HG03565 (cell line): ENCODE measurements at regions not wholly inside any gene's neighbourhood (a gene's known extent, or its start where the extent isn't known, plus 50 kb on each side); places are given as distances from the start of the nearest gene placed in this dataset.
A peak's percentile ranks its signal among the peaks of the same experiment; 100 is the strongest.

Source experiments
- ATAC-seq: cut with Tn5 transposase; IDR thresholded peaks from one replicate; pipeline ENCODE4 v1.9.1; 2021; ENCODE audit warnings: mild to moderate bottlenecking, moderate library complexity; ENCODE audit not compliant: unreplicated experiment

DNA sequence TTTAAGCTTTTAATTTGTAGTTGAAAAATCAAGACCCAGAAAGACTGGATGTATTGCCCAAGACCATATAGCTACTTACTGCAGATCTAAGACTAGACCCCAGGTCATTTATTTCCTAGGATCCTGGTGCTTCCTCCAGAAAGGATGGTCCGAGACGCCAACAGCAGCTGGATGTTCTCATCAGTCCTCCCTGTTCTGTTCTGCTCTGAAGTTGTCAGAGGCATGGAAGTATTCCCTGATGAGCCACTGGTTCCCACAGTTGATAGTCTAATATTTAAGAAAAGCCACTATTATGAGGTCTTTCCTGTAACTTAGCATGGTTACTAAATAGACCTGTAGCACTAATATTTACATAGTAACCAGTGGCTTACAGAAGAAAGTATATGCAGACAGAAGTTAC lies 393.5 kb downstream of the MTX2 start:
- ATAC-seq: no peak

DNA sequence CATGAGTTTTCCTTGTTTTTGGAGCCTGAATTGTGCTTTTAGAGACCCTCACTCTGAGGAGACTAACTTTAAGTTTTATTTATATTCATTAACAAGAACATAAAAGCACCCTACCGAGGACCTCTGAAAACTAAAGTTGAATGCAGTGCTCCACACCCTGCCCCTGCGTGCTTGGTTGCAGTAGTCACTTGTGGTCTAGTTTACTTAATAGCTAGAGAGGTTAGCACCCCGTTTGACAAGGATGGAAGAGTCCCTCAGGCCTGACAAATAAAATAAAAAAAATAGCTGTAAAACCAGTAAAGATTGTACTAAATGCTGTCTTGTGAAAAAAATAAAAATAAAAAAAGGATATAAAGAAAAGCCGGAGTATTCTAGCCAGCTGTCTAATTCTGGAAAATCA lies 395.2 kb downstream of the MTX2 start:
- ATAC-seq: no peak

DNA sequence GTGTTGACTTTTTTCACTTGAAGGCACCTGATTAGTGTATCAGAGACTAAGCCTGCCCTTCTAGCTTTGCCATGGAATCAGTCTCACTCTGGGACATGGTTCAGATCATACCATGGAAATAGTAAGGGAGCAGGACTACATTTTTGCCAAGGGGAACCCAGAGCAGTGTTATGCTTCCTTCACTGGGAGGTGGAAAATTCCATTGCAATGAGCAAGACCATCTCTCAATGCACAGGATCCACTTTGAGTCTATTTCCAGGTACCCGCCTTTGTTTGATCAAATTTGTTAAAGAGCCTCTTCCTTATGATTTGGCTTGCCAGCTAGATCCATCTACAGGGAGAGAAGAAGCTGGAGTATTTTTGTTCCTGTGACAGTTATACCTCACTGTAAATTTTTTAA lies 395.8 kb downstream of the MTX2 start:
- ATAC-seq: no peak

DNA sequence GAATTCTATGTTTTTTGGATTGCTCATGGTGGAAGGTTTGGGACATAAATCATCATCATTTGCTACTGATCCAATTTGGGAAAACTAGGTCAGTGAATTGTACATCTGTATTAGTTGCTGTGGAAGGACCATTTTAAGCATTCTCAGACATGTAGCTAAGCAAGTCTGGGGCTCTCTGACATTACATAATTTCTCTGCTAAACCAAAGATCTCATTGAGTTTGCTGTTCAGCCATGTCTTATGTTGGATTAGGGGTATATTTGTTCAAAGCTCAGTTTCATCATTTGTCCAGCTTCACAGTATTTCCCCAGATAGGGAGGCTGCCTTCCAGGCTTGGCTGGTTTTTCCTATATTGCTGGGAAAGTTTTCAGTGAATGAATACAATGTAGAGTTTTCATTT lies 399.7 kb downstream of the MTX2 start:
- no peak for ATAC-seq

DNA sequence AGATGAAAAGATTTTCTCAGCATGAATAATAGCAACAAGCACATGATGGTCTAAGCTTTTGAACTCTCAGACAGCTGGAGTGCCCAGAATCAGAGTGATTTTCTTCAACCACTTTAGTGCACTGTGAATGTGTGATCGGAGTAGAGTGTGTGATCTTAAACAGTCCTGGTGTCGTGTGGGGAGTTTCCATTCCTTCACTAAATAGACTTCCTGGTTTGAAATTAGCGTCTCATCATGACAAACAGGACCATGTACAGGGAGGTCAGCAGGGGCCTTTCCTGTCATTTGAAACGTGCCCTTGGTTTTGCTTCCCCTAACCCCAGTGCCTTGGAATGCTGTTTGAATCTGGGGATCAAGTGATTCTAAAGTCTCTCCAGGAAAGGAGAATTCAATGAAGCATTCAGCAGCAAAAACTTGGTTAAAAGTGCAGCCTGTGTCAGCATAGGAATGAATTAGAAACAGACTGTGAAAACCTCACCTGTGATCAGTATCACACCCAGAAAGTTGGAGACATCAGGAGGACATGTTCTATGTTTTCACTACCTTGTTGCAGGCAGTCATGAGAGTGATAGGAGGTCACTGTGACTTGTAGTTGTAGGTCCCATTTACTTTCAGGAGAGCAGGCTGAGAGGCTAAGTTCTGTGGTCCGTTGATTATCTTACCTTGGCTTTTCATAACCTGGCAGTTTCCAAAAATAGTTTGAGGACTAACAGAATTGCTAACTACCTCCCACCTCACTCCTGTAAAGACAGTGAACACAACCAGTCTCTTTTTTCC lies 400.3 kb downstream of the MTX2 start:
- ATAC-seq: peak; percentile 74

DNA sequence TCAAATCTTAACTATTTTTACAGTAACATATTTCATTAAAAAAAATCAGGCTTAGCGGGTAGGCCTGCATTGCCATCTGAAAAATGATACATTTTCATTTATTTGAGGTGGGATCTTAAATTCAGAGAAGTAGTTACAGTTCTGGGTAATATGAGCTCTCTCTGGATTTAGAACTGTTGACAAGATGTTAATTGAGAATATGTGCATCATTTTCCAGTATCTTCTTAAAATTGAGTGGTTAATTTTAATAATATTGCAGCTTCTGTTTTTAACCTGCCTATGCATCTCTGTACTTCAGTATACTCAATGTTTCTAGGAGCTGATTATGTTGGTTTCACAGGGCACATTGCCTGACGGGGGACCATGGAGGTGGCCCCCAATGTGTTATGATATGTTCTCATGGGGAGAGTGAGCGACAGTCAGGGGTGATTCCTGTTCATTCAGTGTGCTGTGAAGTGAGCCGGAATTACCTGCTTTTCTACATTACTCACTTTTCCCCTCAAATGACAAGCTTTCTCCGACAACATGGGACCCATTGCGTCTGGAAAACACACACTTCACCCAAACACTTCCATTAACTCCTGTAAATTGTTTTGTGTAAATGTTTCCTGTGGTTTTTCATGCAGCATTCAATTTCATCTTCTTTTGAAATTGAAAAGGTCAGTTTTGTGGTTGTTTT lies 406.2 kb downstream of the MTX2 start:
- no peak for ATAC-seq

DNA sequence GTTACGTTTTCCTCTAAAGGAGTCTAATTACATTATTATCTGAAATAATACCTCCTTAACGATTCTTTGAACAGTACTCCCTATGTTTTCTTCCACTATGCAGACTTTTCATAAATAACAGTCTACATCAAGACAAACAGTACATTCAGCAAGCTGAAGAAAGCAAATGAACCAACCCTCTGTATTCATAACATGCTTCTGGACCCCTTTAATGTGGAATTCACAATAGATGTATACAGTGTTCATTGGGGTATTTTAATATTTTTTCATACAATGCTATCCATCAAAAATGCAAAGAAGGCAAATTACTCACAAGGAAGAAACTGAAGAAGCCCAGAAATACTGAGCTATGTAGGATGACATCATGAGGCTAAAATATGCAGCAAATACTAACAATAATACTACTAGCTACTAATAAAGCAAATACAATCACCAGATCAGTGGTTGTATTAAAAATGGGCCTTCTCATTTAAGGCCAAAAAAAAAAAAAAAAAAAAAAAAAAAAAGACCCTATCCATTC lies 408.6 kb downstream of the MTX2 start:
- ATAC-seq: no peak

DNA sequence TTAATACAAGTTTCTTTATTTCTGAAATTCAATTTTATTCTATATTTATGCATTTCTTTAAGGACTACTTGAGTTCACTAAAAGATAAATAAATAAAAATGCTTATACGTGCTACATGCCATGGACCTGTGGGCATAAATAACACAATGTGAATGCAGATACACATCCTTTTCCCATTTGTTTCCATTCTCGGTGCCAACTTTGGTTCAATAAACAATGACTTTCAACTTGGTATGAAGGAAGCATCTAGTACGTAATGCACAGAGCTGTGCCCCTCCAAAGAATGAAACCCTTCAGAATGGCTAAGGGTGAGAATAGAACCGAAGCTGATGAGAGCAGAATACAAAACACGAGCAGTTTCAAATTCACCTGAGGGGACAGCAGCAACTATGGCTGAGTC lies 409.3 kb downstream of the MTX2 start:
- no peak for ATAC-seq

DNA sequence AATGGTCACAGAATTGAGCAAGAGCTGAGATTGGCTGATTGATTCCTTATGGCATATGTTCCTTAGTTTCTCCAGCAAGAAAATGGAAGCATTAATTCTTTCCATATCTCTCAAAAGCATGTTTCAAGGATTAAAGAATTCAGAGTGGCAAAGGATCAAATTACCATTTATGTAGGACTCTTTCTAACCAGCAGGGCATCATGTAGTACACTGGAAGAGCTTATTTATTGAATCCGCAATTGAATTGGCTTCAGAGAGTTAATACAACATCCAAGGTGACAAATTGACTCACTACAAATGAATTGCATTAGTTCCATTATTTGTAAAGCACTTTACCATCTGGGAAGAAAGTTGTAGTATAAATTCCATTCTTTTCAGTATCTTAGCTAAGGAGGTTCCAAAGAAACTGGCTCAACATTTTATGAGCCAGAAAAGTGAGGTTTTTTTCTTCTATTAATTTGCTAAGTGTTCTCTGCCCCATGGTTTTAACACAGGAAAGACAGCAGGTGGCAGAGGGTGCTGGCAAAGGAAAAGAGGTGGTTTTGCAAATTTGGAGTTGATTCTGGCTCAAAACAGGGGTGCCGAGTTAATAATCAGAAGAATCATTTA lies 409.9 kb downstream of the MTX2 start:
- no peak for ATAC-seq

DNA sequence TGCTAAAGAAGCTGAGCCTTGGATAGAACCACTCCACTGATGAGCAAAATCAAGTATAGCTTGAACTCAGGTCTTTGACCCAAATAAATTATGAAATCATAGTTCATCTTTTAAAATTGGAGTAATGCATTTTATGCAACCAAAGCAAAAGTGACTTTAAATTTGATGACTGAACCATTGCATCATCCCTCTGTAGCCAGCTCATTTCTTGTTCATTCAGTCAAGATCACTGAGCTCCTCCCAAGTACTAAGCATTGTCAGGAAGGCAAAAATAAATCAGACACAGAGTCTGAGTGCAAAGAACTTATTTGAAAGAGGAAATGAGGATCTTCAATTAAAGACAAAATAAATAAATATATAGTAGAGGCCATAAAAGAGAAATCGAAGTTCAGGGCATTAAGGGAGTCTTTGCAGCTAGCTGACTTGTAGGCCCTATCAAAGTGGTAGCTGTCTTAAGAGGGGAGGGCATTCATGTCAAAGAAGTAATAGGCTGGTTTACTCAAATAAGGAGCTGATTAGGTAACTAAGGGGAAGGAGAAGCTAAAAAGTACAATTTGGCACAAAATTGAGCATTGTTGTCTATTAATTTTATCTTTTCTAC lies 411.8 kb downstream of the MTX2 start:
- no peak for ATAC-seq

DNA sequence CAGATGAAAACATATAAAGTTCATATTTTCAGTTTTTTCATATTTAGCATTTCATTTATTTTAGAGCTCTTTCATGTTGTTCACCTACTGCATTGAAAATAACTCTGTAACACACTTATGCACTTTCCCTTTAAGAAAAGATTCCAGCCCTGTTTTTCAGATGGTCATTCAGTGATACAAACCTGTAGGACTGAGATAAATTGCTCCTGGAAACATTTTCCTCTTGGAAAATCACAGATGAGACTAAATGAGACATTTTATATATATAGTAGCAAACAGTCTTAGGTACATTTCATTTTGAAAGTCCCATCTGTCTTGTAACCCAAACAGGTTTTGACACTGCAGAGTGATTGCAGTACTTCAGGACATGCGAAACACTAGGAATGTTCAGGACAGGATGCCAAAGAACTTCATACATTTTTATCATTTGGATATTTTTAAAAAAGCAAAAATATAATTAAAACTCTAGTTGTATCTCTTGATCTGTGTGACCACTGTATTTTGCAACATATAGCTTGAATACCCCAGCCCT lies 412.4 kb downstream of the MTX2 start:
- ATAC-seq: no peak

DNA sequence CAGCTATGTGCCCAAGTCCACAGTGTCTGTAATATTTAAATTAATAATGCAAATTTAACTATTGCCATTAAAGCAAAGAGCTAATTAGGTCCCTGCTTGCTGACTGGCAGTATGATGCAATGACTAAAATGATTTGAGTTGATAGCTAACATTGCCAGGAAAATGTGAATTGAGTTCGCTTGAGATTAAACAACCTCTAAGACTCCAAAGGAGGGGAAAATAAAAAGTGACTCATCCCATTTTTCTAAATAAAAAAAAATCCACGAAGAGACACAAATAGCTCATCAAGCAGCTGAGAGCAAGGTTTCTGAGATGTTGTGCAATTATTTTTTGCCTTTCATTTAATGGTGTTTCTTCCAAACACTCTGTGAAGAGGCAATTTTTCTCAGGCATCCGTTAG lies 413.0 kb downstream of the MTX2 start:
- ATAC-seq: no peak

DNA sequence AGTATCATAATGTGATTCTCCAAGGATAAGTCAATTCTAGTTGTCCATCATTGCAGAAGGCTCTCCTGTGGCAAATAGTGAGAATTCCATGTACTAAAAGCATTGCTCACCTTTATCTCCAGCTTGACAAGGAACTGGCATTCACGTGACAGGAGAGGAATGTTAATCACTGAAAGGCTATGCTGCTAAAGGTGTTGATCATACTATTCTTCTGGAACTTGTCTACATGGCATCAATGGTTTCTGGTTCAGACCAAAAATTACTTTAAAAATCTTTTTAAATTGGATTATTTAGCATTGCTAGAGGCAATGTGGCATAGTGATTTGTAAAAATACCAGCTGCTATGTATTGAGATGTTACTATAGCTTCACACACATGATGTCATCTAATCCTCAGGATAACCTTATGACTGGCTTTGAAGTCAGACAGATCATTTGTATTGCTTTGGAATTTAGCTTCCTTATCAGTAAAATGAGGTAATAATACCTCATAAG lies 414.4 kb downstream of the MTX2 start:
- ATAC-seq: no peak

DNA sequence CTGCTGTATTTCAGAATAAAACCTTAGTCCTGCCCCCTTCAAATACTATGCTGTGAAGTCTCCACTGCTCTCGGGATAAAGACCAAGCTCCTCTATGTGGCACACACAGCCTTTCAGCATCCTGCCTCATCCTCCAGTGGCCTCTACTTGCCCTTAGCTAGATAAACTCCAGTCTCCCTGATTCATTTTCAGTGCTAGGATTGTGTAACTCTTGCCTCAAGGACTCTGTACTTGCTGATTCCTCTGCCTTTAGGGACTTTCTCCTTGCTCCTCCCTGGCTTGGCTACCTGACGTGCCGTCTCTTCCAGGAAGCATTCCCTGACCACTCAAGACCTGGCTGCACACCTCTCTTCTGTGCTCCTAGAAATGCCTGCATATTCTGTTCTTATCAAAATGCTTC lies 416.7 kb downstream of the MTX2 start:
- no peak for ATAC-seq

DNA sequence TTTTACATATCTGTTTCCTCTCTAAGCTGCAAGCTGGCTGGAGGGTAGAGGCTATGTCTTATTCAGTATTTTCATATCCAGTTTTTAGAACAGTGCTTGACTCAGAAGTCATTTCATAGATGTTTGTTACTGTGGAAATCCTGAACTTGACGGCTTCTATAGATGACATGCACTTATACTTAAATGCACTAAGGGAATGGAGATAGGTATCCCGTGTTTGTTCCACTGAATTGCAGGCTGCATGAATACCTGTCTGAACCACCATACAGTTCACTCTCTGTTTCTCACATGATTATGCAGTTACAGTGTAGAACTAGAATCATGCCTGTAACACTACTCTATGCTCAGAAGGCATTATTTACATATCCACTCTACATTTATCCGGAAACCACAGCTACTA lies 417.1 kb downstream of the MTX2 start:
- ATAC-seq: no peak

DNA sequence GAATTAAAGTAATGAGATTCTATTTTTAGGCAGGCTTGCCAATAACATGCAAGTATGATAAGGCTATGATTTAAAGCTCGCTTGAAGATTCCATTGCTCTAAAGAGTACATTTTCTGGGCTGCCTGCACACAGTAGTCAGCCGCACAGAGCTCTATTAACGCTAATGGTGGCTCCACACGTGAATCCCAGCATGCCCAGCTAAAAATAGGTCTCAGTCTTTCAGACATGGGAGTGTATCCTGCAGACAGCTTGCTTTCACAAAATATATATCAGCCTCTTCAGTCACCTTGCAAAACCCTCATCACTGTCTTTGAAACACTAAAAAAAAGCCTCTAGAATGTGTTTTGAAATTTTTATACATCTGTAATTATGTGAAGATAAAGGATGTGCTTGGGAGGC lies 418.1 kb downstream of the MTX2 start:
- ATAC-seq: no peak

DNA sequence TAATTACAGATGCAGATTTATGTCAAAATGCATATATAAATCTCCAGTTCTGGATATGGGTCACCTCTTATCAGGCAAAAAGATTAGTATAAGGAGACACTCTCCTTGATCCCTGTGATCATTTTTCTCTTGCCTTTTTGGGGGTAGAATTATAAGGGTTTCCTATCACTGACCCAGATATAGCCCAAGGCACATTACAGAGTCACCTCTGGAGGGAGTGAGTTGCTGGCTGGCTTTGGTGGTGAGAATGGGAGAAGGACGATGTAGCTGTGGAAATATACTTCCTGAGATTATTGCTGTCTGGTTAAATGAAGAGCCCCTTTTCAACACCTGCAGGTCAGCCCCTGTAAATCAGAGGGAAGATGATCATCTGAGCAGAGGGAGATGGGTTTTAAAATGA lies 418.7 kb downstream of the MTX2 start:
- ATAC-seq: no peak

DNA sequence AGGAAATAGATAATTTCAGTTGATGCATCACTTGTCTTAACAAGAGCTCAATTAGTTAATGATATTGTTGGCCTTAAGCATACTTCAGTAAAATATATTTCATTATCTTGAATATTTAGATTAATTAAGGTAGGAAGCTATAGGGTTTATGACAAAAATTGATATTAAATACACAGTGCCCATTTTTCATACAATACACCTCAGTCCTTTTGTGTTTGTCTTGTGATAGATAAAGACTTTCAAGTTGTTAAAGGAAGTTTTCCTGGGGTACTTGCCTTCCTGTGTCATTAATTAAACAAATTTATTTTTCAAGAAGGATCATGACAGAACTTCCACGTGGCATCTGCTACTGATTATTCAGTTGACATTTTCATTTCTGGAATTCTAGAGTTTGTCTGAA lies 420.5 kb downstream of the MTX2 start:
- ATAC-seq: no peak

DNA sequence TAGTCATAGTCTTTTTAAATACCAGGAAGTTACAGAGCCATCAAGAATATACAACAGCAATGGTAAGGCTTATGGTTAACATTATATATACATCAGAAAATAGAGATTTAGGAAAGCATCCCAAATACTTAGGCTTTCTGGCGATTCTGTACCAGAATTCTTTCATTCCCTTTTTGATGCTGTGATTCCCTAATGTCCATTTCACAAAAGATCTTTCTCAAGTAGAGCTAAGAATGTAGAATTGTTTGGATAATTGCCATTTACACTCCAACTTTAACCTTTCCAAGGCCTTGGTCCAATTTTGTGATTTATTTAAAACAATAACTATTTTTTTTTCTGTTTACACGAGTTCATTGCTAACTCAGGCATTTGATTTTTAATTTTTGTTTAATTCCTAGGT lies 422.2 kb downstream of the MTX2 start:
- ATAC-seq: no peak

DNA sequence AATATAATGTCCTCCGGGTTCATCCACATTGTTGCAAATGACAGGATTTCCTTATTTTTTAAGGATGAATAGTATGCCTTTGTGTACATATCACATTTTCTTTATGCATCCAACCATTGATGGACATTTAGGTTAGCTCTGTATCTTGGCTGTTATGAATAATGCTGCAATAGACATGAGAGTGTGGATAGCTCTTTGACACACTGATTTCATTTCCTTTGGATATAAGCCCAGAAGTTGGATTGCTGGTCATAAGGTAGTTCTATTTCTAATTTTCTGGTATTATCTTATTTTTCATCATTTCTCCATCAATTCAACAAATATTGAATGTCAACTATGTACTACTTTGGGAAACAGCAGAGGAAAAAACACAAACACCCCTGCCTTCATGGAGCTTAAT lies 423.3 kb downstream of the MTX2 start:
- no peak for ATAC-seq

DNA sequence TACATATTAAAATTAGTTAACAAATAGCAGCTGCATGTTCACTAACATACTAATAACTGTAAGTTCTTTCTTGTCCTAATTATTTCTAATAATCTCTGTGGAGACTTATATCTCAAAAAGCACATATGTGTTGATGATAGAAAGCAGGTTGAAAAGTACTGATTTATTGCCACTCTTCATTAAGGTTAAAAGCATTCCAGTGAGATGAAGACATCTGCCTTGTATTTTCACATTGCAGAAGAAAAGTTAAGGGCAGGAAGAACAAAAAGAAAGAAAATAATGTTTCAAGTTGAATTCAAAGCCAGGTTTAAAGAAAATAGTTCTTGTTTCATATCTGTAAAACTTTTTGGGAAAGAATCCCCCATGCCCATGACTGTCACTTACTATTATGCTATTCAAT lies 429.9 kb downstream of the MTX2 start:
- ATAC-seq: no peak
